Islet precursor cell (in vitro differentiated cells): ENCODE measurements at regions not wholly inside any gene's neighbourhood (a gene's known extent, or its start where the extent isn't known, plus 50 kb on each side); places are given as distances from the start of the nearest gene placed in this dataset.
A peak's percentile ranks its signal among the peaks of the same experiment; 100 is the strongest.

Experiments used
- DNase-seq: peaks from one replicate; pipeline ENCODE4 v3.0.0-alpha.2; 2018

DNA sequence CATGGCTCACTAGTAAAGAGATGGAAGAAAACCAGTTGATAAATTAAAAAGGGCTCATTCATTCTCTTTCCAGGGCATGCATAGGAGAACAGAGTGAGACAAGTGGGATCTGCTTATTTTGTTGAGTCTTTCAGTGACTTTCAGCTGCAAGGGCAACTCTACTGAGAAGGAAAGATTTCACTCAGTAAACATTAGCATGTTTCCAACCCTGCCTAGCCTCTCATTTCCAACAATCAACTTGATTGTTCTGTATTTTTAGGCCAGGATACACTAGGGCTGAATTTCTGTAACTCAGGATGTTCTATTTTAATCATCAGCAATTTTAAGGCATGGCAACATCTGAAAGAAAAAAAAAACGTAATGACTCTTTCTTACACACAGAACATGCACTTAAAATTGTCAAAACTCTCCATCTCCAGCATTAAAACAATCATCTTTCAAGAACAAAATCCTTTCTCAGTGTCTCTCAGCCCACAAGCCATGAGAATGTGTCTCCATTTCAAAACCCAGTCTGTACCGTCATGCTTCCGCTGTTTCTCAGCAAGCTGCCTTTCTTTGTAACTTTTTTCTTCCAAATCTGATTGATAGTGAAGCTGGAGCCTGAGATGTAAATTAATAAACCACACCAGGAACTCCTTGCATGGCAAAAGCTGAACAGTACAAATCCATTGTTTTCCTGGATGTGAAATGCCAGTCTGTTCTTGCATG, 147.2 kb upstream of the KLF14 start:
- no peak for DNase-seq

DNA sequence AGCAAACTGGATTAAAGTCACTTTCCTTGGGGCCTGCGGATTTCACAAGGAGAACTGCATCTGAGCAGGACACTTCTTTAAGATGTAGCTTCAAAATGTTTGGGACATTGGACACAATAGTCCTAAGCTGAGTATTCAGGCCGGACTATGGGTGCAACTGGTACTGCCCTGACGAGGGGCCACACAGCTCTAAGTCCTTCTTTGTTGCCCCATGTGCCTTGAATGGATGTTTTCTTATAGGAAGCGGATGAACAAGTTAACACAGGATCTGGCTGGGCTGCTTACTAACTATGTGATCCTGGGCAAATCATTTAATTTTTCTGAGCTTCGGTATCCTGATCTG, 147.8 kb upstream of the KLF14 start:
- no peak for DNase-seq

DNA sequence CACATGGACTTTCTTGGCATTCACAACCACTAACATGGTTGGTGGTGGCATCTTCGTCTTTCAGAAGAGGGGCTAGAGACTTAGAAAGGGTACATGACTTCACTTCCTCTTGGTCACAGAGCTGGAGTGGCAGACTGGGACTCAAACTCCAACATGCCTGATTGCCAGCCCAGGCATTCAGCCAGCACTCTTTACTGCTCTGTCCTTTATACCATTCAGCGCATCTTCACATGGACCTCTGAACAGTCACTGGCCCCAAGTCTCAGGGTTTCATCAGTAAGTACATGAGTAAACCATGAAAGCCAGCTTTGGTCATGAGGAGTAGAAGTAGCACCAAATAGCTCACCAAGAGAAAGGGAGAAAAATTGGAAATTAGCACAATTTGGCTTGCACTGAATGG, 148.4 kb upstream of the KLF14 start:
- no peak for DNase-seq

DNA sequence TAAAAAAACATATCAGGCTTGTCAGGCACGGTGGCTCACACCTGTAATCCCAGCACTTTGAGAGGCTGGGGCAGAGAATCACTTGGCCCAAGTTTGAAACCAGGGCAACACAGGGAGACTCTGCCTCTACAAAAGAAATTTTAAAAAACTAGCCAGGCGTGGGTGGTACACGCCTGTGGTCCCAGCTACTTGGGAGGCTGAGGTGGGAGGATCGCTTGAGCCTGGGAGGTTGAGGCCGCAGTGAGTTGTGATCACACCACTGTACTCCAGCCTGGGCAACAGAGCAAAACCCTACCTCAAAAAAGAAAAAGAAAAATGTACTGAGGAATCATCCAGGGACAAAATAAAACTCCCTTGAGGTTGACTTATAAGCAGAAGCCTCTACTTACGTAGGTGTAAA, 149.9 kb upstream of the KLF14 start:
- DNase-seq = no peak

DNA sequence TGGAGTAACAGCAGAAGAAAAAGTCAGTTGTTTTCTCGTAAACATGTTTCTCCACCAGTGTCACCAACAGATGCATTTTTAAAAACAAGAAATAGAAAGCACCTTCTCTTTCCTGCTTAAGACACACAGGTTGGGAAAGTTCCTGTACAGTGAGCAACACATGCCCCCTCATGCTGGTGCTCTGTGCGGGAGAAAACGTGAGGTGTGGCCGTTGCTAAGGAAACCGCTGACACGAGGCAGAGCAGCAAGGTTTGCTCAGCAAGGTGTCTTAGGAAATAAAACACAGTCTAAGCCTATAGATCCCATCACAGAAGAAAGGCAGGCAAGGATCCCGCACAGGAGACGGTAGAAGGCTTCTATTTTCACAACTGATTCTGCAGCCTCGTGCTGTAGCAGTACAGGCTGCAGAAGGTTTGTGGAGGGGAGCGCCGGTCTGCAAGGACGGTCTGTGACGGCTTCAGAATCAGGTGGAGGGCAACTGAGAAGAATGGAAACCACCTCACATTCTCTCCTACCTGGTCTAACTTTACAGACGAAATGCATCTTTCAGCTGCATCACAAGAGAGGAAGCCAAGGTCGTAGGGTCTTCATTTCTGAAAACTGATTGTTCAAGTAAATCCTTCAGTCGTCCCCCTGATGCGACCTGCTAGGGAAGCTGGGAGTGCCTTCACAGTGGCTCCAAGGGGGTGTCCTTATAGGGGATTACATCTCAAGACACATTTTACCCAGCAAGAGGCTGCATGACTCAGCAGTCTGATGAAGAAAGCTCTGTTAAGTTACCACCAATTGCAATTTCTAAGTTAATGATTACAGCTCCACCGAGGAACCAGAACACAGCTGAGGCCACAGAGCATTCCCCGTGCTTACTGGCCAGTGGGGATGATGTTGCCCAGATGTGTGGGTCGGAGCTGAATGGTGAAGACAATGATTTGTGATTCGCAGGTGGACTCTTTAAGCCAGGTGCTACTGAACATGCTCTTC, 150.7 kb upstream of the KLF14 start:
- DNase-seq = no peak

DNA sequence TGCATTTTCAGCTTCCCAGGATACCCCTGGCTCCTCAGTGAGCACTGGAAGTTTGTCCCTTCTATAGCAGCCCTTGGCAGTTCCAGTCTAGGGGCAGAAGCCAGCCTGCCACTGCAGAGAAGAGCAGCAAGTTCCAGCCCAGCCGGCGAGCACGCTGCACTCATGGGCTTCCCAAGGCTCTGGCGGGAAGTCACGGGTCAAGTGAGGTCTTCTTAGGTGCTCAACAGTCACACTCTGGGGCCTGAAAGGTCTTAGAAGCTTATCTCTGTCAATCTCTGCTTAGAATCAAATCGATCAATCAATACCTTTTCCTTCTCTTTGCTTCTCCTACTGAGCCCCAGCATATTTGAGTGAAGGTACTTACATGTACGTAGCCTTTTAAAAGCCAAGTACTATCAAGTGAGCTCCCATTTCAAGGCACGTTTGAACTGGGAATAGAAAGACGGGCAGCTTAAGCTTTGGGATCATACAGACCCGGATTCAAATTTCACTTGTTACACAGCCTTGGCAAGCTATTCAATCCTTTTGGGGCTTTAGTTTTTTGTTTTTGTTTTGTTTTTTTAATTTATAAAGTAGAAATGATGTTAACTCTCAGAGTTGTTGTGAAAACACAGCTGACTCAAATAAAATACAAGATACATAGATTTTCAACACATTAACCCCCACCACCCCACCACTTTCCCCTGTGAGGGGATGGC, 152.6 kb upstream of the KLF14 start:
- DNase-seq = peak; percentile 56

DNA sequence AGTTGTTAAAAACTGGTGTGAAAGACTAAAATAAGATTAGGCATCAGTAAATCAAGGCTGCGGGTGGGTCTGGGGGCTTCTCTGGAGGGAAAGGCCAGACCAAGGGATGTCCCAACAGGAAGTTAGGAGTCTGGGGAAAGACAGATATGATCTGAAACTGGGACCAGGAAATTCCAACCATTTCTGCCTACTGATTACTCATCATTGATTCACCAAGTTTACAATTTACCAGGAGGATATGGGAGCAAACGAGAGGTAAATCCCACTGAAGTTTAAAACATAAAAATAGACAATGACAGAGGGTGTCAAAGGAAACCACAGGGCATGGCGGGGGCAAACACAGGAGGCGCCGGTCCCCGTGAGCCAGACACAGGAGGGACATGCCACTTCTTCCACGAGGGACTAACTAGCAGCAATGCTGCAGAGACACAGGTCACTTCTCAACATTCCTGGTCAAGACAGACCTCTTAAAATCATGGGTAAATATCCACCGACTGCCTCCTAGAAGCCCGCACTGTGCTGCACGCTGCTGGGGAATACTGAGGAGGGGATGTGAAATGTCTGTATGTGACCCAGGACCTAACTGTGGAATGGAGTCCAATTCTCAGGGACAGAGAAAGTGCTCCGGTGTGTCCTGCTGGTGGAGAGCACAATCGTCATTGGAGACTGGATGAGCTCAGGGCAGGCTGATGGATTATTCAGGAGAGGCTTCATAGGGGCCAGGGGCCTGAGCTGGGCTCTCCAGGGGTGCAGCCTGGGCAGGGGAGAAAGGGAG, 153.4 kb upstream of the KLF14 start:
- peak; percentile 81 for DNase-seq

DNA sequence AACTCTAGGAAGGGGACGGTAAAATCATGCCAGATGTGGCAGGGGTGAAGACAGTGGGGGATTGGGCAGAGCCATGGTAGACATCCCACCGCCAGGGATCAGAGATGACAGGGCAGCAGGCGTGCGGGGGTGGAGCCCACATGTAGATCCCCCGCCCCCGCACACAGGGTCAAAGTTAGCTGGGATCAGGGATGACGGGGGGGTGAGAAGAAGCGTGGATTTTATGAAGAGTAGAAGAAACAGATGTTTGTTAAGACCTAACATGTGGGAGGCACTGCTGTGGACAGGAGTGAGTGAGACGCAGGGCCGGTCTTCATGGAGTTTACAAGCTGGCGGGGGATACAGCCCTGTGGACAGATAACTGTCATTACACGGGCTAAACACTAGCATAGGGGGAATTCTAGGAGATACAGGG, 154.0 kb upstream of the KLF14 start:
- peak; percentile 66 for DNase-seq

DNA sequence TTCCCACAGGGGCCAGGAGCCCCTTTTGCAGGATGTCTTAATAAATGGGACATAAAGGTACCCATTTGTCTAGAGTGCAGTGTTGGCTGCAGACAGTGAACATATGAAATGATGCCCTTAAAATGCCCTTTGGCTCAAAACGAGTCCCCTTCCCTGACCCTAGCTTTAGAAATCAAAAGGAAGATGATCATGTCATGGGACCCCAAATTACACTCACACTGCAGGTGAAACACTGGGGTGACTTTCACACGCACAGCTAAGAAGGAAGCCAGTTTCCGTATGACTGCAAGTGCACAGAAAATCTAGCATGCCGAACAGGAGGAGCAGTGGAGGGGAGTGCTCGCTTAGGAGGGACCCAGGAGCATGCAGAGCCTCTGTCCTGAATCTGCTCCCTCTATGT, 154.5 kb upstream of the KLF14 start:
- DNase-seq = no peak

DNA sequence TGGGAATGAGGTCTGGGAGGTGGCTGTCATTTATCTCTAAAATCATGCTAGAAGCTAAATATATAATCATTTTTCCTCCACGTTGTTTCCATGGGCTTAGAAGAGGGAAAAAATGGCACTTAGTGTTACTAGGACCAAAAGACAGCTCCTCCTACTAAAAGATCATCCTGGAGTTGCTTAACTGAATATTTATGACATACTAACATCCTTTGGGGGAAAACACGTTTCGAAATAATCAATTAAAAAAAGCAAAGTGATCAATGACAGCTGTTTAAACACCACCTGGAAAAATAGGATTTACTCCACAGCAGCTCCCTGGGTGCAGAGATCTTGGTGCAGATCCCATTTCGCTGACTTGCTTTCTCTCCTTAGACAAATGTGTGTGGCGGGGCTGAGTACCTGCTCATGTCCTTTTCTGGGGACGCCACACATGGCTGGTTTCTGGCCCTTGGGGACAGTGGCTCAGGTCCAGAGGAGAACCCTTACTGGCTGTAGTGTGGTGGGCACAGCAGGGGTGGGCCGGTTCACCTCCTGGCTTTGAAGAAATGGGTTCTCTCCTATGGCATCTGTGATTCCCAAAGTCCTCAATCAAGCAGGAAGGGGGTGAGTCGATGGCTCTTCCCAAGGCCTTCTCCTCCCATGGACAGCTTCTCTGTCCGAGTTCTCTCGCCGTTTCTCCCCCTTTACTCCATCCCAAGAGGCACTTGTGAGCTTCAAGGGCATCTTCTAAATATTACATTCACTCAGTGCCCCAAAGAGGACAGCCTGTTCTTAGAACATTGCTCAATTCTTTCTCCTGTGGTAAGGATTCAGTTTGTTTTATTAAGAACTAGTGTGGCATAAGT, 156.4 kb upstream of the KLF14 start:
- DNase-seq = no peak

DNA sequence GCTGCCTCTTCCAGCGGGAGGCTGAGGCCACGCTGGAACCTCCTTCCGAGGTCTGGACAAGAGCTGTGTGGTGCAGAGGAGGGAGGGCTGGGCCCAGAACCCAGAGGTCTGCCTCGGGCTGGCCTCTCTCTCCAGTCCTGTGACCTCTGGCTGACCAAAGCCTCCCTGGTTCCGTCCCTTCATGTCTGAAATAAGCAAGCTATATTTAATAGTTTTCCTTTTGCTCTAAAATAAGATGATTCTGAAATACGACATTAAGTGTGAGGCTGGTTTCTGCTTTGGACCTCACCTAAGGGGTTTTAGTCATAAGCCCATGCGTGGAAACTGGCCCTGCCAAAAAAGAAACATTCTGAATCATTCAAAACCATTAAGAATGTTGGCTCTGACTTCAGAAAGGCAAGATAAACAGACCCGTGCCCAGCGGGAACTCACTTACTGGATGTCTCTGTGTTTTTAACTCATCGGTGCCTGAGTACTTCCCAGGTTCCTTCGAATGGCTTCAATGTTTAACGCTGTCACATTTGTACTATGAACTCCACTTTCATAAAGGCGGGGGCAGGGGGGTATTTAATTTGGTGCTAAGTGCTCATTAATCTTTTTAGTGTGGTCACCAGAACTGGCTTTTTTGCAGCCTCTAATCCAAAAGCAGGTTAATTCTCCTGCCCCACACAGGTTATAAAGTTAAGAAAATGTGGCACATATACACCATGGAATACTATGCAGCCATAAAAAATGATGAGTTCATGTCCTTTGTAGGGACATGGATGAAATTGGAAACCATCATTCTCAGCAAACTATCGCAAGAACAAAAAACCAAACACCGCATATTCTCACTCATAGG, 157.5 kb upstream of the KLF14 start:
- DNase-seq = peak; percentile 55

DNA sequence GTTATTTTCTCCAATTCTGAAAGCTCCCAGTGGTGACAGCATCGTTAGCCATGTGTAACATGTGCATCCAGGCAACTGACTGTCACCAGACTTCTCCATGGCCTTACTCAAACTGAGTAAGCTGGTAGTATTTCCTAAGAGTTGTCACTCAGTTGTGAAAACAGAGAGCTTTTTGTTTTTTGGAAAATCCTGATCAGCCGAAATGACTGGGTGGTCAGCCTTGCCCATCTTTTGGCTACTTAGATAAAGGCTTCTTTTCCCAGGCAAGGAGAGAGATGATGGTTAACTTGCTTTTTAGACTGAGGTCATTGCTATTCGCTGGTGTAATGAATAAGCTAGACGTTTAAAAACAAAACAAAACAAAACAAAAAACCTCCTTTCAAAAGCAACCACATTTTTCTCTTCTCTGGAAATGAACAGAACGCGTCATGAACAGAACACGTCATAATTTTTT, 159.5 kb upstream of the KLF14 start:
- DNase-seq = no peak

DNA sequence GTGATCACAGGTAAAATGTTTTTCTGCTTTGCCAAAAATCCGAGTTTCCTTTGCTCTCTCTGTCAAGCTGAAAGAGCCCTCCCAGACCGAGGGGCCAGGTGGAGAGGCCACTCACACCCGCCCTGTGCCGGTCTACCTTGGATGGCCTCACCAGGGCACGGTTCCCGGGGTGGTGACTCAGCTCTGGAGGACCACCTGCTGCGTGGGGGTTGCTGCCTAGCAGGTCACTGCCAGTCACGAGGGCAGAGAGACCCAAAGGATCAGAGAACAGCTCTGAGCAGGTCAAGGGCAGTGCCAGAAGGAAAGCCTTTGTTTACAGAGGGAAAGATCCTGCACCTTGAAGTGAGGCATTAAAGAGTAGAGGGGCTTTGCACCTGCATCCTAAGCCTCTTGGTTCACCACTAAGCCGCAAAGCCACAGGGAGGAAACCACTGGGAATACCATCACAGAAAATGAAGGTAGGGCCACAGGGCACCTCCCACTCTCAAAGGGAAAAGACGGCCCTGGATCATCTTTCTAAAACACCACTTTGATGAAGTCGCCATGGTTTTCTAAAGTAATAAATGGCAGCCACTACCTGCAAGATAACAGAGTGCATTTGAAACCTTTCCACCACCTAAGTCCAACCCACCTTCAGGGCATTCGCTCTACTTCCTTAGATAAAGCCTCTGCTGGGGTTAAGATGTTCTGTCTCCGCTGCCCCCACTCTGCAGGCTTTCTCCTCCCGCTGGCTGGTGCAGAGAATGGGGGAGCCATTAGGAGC, 160.3 kb upstream of the KLF14 start:
- DNase-seq = peak; percentile 67

DNA sequence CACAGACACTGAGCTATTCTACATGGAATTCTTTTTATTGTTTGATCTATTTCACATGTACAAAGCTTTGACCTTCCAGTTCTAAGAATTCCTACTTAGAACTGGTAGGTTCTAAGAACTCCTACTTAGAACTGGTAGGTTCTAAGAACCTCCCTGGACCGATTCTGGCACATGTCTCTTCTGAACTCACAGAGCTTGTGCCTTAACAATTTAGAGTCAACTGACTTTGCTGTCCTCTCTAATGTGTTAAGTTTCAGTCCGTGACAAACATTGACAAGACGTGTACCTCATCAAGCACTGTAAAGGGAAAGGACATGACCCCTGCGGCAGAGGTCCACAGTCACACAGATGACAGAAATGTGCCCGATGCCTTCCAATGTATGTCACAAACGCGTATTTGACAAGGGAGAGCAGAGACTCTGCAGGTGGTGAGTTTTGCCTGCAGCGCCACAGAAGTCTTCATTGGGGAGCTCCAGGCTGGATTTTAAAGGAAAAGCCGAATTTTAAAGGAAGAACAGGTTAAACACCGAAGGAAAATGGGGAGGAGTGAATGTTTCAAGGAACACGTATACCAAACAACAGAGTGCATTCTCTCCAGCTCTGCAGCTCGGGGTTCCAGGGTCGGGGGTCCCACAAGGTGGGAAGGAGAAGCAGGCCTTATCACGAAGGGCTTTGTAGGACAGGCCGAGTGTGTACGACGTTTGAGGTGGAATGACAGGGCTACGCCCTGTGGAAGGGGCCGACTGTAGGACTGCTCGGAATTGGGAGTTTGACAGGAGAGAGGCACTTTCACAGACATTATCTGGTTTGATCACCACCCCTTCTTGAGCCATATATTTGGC, 161.1 kb upstream of the KLF14 start:
- DNase-seq = peak; percentile 38

DNA sequence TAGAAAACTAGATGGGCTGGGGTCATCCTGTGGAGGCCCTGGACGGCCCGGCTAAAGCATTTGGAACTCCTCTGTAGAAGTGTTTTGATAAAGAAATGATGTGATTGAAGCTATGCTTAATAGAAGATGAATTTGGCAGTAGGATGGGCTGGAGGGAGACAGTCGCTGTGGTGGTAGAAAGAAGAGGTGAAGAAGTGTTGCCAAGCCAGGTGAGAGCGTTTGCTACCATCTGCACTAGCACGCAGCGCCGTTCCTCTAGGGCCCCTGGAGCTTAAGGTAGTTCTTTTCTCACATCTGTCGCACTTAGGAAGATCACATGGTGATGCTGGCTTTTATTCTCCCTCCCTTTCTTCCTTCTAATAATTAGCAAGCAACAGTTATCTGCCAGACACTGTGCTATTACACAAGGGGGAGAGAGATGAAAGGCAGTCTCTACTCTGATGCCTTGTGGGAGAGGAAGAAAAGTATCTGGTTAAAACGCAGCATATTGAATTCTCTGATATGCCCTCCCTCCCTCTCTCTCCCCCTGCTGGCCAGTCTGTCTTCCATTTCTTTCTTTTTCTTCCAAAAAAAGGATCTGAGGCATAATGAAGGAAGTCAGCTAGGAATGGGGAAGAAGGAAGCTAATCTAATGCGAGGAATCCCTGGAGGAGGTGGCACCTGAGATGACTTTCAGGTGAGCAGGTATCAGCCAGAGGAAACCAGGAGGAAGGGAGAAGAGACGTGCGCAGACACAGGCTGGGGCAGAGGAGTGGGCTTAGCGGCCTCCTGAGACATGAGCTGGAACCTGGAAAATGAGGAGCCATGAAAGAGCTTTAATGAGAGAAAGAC, 162.3 kb upstream of the KLF14 start:
- DNase-seq = peak; percentile 53

DNA sequence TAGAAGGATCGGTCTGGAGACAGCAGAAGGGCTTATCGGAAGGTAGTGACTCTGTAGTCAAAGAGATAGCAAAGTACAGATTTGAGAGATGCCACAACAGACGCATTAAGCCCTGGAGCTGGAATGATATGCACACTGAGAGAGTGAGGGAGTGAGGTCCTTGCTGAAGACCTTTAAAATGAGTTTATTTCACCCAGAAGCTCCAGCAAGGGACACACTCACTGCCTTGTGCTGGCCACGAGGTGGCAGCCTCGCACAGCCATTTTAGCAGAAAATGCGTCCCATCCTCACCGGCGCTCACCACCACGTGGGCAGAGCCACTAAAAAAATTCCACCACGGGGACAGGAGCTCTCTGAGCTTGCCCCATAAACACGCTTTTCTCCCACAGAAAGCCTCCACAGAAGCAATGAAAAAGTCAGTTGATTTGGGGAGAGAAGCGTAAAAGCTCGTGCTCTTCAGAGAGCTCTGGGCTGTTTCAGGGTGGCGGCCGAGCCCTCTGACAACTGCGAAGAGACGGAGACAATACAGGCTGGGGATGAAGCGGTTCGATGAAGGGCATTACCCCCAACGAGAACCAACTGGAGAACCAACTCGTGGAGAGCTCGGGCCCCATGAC, 163.0 kb upstream of the KLF14 start:
- DNase-seq = peak; percentile 88
